ENCODE measurements at regions not wholly inside any gene's neighbourhood (a gene's known extent, or its start where the extent isn't known, plus 50 kb on each side); places are given as distances from the start of the nearest gene placed in this dataset.

- DNase-seq, result no peak
Measured at GRCh38 chr20:24780674-24781417, 168.2 kb upstream of the CST7 start.

- DNase-seq, result peak; percentile 2
Measured at GRCh38 chr20:24781418-24781980, 167.6 kb upstream of the CST7 start.

- no peak for DNase-seq
Measured at GRCh38 chr20:24782301-24782700, 166.8 kb upstream of the CST7 start.

- no peak for DNase-seq
Measured at GRCh38 chr20:24782801-24783630, 166.1 kb upstream of the CST7 start.

- DNase-seq, result no peak
Measured at GRCh38 chr20:24783631-24784492, 165.2 kb upstream of the CST7 start.

- no peak for DNase-seq
Measured at GRCh38 chr20:24784607-24785006, 164.5 kb upstream of the CST7 start.

- DNase-seq, result no peak
Measured at GRCh38 chr20:24785141-24786110, 163.6 kb upstream of the CST7 start.

- DNase-seq, result no peak
Measured at GRCh38 chr20:24786111-24786495, 163.0 kb upstream of the CST7 start.

- no peak for DNase-seq
Measured at GRCh38 chr20:24786646-24787045, 162.4 kb upstream of the CST7 start.

GRCh38 chr20:24787071-24787470, 162.0 kb upstream of the CST7 start:
- DNase-seq, result no peak

GRCh38 chr20:24787621-24788020, 161.4 kb upstream of the CST7 start:
- no peak for DNase-seq

GRCh38 chr20:24789877-24790276, 159.2 kb upstream of the CST7 start:
- no peak for DNase-seq

GRCh38 chr20:24790746-24791283, 158.3 kb upstream of the CST7 start:
- no peak for DNase-seq

- no peak for DNase-seq
Measured at GRCh38 chr20:24791953-24792352, 157.1 kb upstream of the CST7 start.

GRCh38 chr20:24792641-24793495, 156.2 kb upstream of the CST7 start:
- DNase-seq, result no peak

- no peak for DNase-seq
Measured at GRCh38 chr20:24795436-24795835, 153.6 kb upstream of the CST7 start.

- DNase-seq, result no peak
Measured at GRCh38 chr20:24796236-24796635, 152.8 kb upstream of the CST7 start.

- no peak for DNase-seq
Measured at GRCh38 chr20:24797113-24797512, 152.0 kb upstream of the CST7 start.

- no peak for DNase-seq
Measured at GRCh38 chr20:24797745-24798655, 151.1 kb upstream of the CST7 start.
